DOHH2 (cell line): ENCODE measurements at regions not wholly inside any gene's neighbourhood (a gene's known extent, or its start where the extent isn't known, plus 50 kb on each side); places are given as distances from the start of the nearest gene placed in this dataset.

Experiments
- H3F3A ChIP-seq: fragments of 200-600 bp; sonication (generic), shearing (Covaris generic); 2 replicates; pipeline ENCODE4 v1.6.0; 2016; ENCODE audit warnings: antibody characterized with exemption, mild to moderate bottlenecking; ENCODE audit not compliant: control insufficient read depth, insufficient read depth
- H3K27ac ChIP-seq: fragments of 200-600 bp; sonication (generic); 2 replicates; pipeline ENCODE4 v1.5.1; 2014; ENCODE audit warnings: low read depth, mild to moderate bottlenecking, low read length, moderate library complexity
- H3K27me3 ChIP-seq: fragments of 200-600 bp; sonication (generic); 2 replicates; pipeline ENCODE4 v1.6.1; 2014; ENCODE audit warnings: mild to moderate bottlenecking, low read length, mixed read lengths; ENCODE audit not compliant: control insufficient read depth
- H3K36me3 ChIP-seq: fragments of 200-600 bp; sonication (generic); 2 replicates; pipeline ENCODE4 v1.6.1; 2014; ENCODE audit warnings: mild to moderate bottlenecking, low read length, moderate library complexity, mixed read lengths; ENCODE audit not compliant: control insufficient read depth
- H3K4me1 ChIP-seq: fragments of 200-600 bp; sonication (generic); 2 replicates; pipeline ENCODE4 v1.6.1; 2014; ENCODE audit warnings: mild to moderate bottlenecking, low read length, mixed read lengths; ENCODE audit not compliant: control insufficient read depth
- H3K4me2 ChIP-seq: fragments of 200-600 bp; sonication (generic); 2 replicates; pipeline ENCODE4 v1.6.0; 2014; ENCODE audit warnings: mild to moderate bottlenecking, low read length, moderate library complexity
- H3K4me3 ChIP-seq: fragments of 200-600 bp; sonication (generic); 2 replicates; pipeline ENCODE4 v1.5.1; 2014; ENCODE audit warnings: mild to moderate bottlenecking, low read length, mixed read lengths
- H3K79me2 ChIP-seq: fragments of 200-600 bp; sonication (generic); 2 replicates; pipeline ENCODE4 v1.6.1; 2014; ENCODE audit warnings: mild to moderate bottlenecking, low read length, mixed read lengths; ENCODE audit not compliant: control insufficient read depth
- H3K9me2 ChIP-seq: fragments of 200-600 bp; sonication (generic); replicated peaks from 2 replicates; pipeline ENCODE4 v1.6.1; 2014; ENCODE audit warnings: mild to moderate bottlenecking, low read length, mixed read lengths; ENCODE audit not compliant: control insufficient read depth
- H3K9me3 ChIP-seq: fragments of 200-600 bp; sonication (generic); 2 replicates; pipeline ENCODE4 v1.6.1; 2014; ENCODE audit warnings: antibody characterized with exemption, low read length, mixed read lengths; ENCODE audit not compliant: control insufficient read depth, insufficient read depth
- H4K20me1 ChIP-seq: fragments of 200-600 bp; sonication (generic); 2 replicates; pipeline ENCODE4 v1.6.0; 2014; ENCODE audit warnings: low read depth, mild to moderate bottlenecking, antibody characterized with exemption, low read length, moderate library complexity; ENCODE audit not compliant: control insufficient read depth, insufficient read depth
- EZH2phosphoT487 ChIP-seq: fragments of 200-600 bp; sonication (generic); IDR thresholded peaks from 2 replicates; pipeline ENCODE4 v1.6.1; 2017; ENCODE audit warnings: borderline replicate concordance, mild to moderate bottlenecking, antibody characterized with exemption, low read length, moderate library complexity, mixed read lengths
- TF ChIP-seq, protein P1 (sequence below): fragments of 200-600 bp; sonication (generic); IDR thresholded peaks from one replicate; pipeline ENCODE4 v1.5.1; 2014; ENCODE audit warnings: antibody characterized with exemption, mild to moderate bottlenecking, low read depth, low read length; ENCODE audit not compliant: poor library complexity, severe bottlenecking

GRCh38 chr12:33678221-33678964, 238.8 kb upstream of the SYT10 start:
- H3K79me2 ChIP-seq, result no peaks in the 10 kb centered on the region
- H3K36me3 ChIP-seq, result no peaks in the 10 kb centered on the region
- TF ChIP-seq EZH2phosphoT487, result no peak
- TF ChIP-seq, protein P1, sequence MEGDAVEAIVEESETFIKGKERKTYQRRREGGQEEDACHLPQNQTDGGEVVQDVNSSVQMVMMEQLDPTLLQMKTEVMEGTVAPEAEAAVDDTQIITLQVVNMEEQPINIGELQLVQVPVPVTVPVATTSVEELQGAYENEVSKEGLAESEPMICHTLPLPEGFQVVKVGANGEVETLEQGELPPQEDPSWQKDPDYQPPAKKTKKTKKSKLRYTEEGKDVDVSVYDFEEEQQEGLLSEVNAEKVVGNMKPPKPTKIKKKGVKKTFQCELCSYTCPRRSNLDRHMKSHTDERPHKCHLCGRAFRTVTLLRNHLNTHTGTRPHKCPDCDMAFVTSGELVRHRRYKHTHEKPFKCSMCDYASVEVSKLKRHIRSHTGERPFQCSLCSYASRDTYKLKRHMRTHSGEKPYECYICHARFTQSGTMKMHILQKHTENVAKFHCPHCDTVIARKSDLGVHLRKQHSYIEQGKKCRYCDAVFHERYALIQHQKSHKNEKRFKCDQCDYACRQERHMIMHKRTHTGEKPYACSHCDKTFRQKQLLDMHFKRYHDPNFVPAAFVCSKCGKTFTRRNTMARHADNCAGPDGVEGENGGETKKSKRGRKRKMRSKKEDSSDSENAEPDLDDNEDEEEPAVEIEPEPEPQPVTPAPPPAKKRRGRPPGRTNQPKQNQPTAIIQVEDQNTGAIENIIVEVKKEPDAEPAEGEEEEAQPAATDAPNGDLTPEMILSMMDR, result no peak

GRCh38 chr12:33690562-33690961, 250.9 kb upstream of the SYT10 start:
- H3K4me3 ChIP-seq, result no peak overlapping the region
- no peaks in the 10 kb centered on the region for H4K20me1 ChIP-seq
- no peak overlapping the region for H3K27ac ChIP-seq
- TF ChIP-seq EZH2phosphoT487, result no peak
- TF ChIP-seq, protein P1, result no peak
- no peaks in the 10 kb centered on the region for H3K79me2 ChIP-seq
- H3K4me2 ChIP-seq, result no peak overlapping the region
- no peaks in the 10 kb centered on the region for H3F3A ChIP-seq
- H3K36me3 ChIP-seq, result no peaks in the 10 kb centered on the region
- H3K9me2 ChIP-seq, result no peaks in the 10 kb centered on the region
- H3K9me3 ChIP-seq, result no peaks in the 10 kb centered on the region; the same call in 1 of the 2 replicates
- no peaks in the 10 kb centered on the region for H3K4me1 ChIP-seq
- no peaks in the 10 kb centered on the region for H3K27me3 ChIP-seq

More at GRCh38 chr12:33678221-33678964, 238.8 kb upstream of the SYT10 start:
- Histone ChIP-seq H3K27me3 (no peaks in the 10 kb centered on the region), H3K4me2 (no peak overlapping the region), H3K9me2 (no peaks in the 10 kb centered on the region), H3K4me3 (no peak overlapping the region), H3K9me3 (no peaks in the 10 kb centered on the region), H4K20me1 (no peaks in the 10 kb centered on the region), H3K27ac (no peak overlapping the region), H3F3A (no peaks in the 10 kb centered on the region), H3K4me1 (no peaks in the 10 kb centered on the region)

DNA sequence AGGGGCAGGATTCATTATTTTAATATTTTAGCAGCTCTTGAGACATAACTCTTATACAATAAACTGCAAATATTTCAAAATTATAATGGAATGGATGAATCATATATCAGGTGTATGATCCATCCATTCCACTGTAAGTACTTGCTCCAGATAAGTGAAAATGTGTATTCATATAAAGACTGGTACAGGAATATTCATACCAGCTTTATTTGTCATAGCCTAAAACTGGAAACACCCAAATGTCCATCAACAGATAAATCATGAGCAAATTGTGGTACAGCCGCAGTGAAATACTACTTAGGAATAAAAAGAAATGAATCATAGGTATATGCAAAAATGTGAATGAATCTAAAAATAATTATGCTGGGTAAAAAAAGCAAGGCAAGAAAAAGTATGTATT, 263.6 kb upstream of the SYT10 start:
- Histone ChIP-seq H3K9me3 (no peaks in the 10 kb centered on the region), H3K4me3 (no peak overlapping the region), H3K4me1 (no peaks in the 10 kb centered on the region), H3K27ac (no peak overlapping the region), H3K36me3 (no peaks in the 10 kb centered on the region), H3K4me2 (no peak overlapping the region), H3F3A (no peaks in the 10 kb centered on the region), H3K27me3 (no peaks in the 10 kb centered on the region), H4K20me1 (no peaks in the 10 kb centered on the region), H3K9me2 (no peaks in the 10 kb centered on the region), H3K79me2 (no peaks in the 10 kb centered on the region)
- TF ChIP-seq EZH2phosphoT487, result no peak

GRCh38 chr12:33706927-33707326, 267.3 kb upstream of the SYT10 start:
- Histone ChIP-seq H4K20me1 (no peaks in the 10 kb centered on the region), H3K27ac (no peak overlapping the region), H3K9me3 (no peaks in the 10 kb centered on the region), H3K4me1 (no peaks in the 10 kb centered on the region), H3K4me2 (no peak overlapping the region), H3K79me2 (no peaks in the 10 kb centered on the region), H3K4me3 (no peak overlapping the region), H3K27me3 (no peaks in the 10 kb centered on the region), H3K36me3 (no peaks in the 10 kb centered on the region), H3K9me2 (no peaks in the 10 kb centered on the region), H3F3A (no peaks in the 10 kb centered on the region)
- TF ChIP-seq, protein P1, result no peak
- no peak for TF ChIP-seq EZH2phosphoT487
